Stimulated activated memory B cell treated with anti-CD40 and anti-IgM and Interleukin-4, amounts not matched to agents 10 μg/mL and 1 μg/mL and 100 μg/mL, for 72 hours (primary cell): ENCODE measurements at regions not wholly inside any gene's neighbourhood (a gene's known extent, or its start where the extent isn't known, plus 50 kb on each side); places are given as distances from the start of the nearest gene placed in this dataset.

ENCODE experiments used
- ATAC-seq: fragments of 150-1000 bp; cut with Tn5 transposase; 2 replicates; pipeline ENCODE4 v1.10.0; 2021
- H3K27ac Mint-ChIP-seq: one replicate; pipeline ENCODE4 v1.8.0; 2022; ENCODE audit warnings: mild to moderate bottlenecking, mixed read lengths
- H3K27me3 Mint-ChIP-seq: one replicate; pipeline ENCODE4 v1.8.0; 2022; ENCODE audit warnings: mixed read lengths
- H3K36me3 Mint-ChIP-seq: one replicate; pipeline ENCODE4 v1.8.0; 2022; ENCODE audit warnings: mixed read lengths
- H3K4me1 Mint-ChIP-seq: one replicate; pipeline ENCODE4 v1.8.0; 2022; ENCODE audit warnings: mixed read lengths
- H3K4me3 Mint-ChIP-seq: one replicate; pipeline ENCODE4 v1.8.0; 2022; ENCODE audit warnings: mild to moderate bottlenecking, moderate library complexity, mixed read lengths
- H3K9me3 Mint-ChIP-seq: one replicate; pipeline ENCODE4 v1.8.0; 2022; ENCODE audit warnings: mixed read lengths

DNA sequence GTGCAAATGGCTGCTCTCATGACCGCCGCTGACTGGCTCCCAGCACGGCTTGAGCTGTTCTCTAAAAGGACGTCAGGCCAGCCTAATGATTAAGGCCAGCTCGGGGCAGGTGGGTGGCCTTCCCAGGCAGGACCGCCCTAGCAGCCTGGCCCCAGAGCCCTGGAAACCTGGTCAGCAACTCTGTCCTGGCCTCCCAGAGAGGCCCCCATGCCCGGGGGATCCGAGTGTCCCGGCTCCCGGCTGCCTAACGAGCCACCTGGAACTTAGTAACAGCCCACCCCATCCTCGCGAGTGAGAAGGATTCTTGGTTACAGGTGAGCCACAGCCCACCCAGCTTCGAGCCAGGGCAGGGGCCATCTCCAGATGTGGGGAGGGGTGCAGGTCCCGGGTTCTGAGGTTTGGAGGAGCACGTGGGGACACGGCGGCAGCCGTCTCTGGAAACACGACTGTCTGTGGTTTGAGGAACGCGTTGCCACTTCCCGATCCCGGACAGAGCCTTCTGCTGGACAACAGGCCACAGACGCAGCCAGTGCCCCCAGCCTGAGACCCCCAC is 73.8 kb upstream of the FBRSL1 start:
- Mint-ChIP-seq H3K36me3 (no peaks in the 10 kb centered on the region), H3K4me1 (peaks cover 23% of the 10 kb centered on the region), H3K9me3 (no peaks in the 10 kb centered on the region), H3K27me3 (peaks cover 20% of the 10 kb centered on the region), H3K27ac (no peak overlapping the region), H3K4me3 (no peak overlapping the region)
- ATAC-seq: no peak

DNA sequence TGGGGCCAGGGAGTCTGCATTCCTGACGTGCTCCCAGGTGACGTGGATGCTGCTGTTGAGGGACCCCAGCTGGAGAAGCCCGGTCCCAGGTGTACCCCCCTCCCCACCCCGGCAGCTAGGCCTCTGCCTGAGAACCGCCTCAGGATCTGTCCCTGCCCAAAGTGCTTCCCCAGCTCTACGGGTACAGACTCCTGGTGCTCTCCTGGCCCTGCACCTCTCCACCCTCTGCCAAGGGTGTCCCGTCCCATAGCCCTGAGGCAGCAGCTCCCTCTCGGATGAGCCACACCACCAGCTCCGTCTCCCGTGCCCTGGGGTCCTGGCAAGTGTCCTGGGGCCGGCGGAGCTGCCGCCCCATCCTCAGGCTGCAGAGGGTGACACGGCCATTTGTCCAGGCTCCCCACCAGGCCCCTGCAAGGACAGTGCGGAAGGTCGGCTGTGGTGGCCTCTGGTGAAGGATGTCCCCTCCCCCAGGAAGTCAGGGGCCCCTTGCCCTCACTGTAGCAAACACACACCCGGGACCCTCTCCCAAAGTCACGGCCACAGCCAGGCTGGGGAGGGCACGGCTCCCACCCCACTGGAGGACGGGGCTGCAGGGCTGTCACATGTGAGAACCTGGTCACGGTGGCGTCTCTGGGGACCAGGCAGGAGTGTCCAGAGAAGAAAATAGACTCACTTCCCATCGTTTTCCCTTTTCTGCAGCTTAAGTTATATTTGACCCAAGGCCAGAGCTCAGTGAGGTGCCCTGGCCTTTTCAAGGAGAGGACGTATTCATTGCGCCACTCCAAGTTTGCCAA is 74.4 kb upstream of the FBRSL1 start:
- H3K27me3 Mint-ChIP-seq: peaks cover 20% of the 10 kb centered on the region
- H3K27ac Mint-ChIP-seq: peak overlapping the region; percentile 64
- H3K36me3 Mint-ChIP-seq: no peaks in the 10 kb centered on the region
- no peak overlapping the region for H3K4me3 Mint-ChIP-seq
- H3K9me3 Mint-ChIP-seq: no peaks in the 10 kb centered on the region
- H3K4me1 Mint-ChIP-seq: peaks cover 23% of the 10 kb centered on the region
- no peak for ATAC-seq

DNA sequence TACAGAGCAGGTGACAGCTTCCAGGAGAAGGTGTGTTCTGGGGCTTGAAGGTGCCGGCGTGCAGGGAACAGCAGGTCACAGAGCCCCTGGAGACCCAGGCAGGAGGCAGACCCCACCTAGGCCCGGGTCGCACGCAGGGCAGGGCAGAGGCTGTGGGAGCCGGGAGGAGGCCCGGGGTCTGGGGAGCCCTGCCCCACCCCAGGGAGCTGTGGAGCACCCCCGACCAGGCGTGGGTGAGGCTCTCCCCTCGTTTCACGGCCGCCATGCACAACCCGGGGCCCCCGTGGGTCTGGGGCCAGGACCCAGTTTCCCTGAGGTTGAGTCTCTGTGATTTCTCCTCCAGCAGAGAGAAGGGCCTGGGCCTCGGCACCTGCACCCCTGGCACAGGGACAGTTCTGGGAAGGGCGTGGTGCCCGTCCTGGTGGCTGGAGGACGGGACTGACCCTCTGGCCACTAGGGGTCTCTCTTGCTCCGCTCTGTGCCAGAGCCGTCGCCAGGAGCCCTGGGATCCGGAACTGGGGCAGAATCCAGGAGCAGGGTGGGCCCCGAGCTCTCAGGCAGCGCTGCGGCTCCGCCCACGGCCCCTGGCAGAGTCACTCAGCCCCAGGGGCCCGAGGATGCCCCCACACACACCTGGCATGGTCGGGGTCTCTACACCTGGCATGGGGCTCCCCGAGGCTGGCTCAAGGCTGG is 75.2 kb upstream of the FBRSL1 start:
- Mint-ChIP-seq H3K36me3 (no peaks in the 10 kb centered on the region), H3K9me3 (no peaks in the 10 kb centered on the region), H3K27me3 (peaks cover 18% of the 10 kb centered on the region), H3K4me3 (no peak overlapping the region), H3K4me1 (peaks cover 23% of the 10 kb centered on the region), H3K27ac (peak overlapping the region; percentile 64)
- peak; percentile 90 for ATAC-seq

DNA sequence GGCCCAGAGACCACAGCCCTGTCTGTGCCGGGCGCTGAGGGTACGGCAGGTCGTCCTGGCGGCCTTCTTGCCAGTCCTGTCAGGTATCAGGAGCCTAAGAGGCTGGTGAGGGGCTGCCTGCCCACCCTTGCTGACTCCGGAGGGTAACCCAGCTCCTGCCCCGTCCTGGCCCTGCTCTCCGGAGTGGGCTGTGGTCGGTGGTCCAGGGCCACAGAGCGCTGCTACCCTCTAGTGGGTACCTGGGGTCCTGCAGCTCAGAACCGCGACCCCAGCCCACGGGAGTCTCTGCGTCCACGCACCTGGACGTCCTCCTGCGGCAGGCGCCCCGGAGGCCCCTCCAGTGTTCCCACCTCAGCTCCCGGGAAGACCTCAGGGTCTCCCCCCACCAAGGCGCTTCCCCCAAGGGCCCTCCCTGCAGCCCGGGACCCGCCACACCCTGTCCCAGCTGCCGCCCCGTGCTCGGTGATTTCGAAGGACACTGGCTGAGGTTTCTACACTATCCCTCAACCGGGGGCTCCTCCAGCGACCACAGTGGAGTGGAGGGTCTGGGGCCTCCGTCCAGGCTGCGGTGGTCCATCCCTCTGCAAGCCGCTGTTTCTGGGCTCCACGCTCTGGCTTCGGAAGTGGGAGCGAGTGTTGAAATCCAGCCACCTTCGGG is 75.9 kb upstream of the FBRSL1 start:
- no peaks in the 10 kb centered on the region for H3K9me3 Mint-ChIP-seq
- H3K4me1 Mint-ChIP-seq: peaks cover 23% of the 10 kb centered on the region
- peak; percentile 41 for ATAC-seq
- H3K27ac Mint-ChIP-seq: no peak overlapping the region
- H3K36me3 Mint-ChIP-seq: no peaks in the 10 kb centered on the region
- H3K4me3 Mint-ChIP-seq: no peak overlapping the region
- H3K27me3 Mint-ChIP-seq: peaks cover 14% of the 10 kb centered on the region

DNA sequence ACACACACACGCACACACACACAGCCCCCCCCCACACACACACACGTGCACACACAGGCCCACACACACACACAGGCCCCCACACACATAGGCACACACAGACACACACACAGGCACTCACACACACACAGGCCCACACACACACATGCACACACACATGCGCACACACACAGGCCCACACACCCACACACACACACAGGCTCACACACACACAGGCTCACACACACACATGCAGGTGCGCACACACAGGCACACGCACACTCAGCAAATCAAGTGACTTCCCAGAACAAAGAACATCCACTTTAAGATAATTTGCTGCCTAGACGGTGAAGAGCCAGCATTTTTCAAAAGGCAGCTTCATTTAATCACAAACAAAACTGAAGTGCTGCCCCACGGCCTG is 78.5 kb upstream of the FBRSL1 start:
- ATAC-seq: no peak
- H3K36me3 Mint-ChIP-seq: no peaks in the 10 kb centered on the region
- peak overlapping the region; percentile 46 for H3K27ac Mint-ChIP-seq
- no peak overlapping the region for H3K4me3 Mint-ChIP-seq
- H3K27me3 Mint-ChIP-seq: peaks cover 20% of the 10 kb centered on the region
- peaks cover 16% of the 10 kb centered on the region for H3K4me1 Mint-ChIP-seq
- no peaks in the 10 kb centered on the region for H3K9me3 Mint-ChIP-seq

DNA sequence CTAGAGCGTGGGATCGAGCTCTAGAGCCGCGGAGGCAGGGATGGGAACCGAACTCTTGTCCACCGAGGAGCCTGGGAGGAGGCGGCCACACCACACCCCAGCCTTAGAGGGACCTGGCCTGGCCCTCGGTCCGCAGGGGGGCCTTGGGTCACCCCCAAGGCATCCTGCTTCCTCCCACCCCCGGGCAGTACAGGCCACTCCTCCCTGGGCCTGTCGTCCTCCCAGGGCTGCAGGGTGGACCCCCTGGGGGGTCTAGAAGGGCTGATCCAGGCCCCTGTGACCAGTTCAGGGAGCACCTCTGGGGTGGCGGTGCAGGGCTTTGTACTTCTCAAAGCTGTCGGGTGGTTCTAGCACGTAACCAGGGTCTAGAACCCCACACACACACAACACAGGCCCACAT is 79.1 kb upstream of the FBRSL1 start:
- no peak for ATAC-seq
- Mint-ChIP-seq H3K27me3 (peaks cover 26% of the 10 kb centered on the region), H3K4me1 (peaks cover 14% of the 10 kb centered on the region), H3K9me3 (no peaks in the 10 kb centered on the region), H3K27ac (no peak overlapping the region), H3K4me3 (no peak overlapping the region), H3K36me3 (no peaks in the 10 kb centered on the region)

DNA sequence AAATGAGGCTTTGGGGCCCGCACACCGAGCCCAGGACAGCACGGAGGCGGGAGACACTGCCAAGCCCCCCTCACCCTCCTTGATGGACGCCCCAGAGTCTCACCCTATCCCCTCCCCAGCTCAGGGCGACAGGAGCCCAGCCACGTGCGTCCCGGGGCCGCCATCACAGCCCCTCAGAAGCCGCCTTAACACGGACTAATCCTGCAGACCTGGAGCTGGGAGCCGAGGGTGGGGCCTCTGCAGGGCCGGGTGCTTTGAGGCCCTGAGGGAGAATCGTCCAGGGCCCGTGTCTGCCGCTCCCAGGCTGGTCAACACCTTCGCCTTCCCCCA is 79.7 kb upstream of the FBRSL1 start:
- no peak for ATAC-seq
- no peaks in the 10 kb centered on the region for H3K9me3 Mint-ChIP-seq
- H3K4me1 Mint-ChIP-seq: peaks cover 8% of the 10 kb centered on the region
- H3K4me3 Mint-ChIP-seq: no peak overlapping the region
- H3K36me3 Mint-ChIP-seq: no peaks in the 10 kb centered on the region
- H3K27me3 Mint-ChIP-seq: peaks cover 32% of the 10 kb centered on the region
- no peak overlapping the region for H3K27ac Mint-ChIP-seq

DNA sequence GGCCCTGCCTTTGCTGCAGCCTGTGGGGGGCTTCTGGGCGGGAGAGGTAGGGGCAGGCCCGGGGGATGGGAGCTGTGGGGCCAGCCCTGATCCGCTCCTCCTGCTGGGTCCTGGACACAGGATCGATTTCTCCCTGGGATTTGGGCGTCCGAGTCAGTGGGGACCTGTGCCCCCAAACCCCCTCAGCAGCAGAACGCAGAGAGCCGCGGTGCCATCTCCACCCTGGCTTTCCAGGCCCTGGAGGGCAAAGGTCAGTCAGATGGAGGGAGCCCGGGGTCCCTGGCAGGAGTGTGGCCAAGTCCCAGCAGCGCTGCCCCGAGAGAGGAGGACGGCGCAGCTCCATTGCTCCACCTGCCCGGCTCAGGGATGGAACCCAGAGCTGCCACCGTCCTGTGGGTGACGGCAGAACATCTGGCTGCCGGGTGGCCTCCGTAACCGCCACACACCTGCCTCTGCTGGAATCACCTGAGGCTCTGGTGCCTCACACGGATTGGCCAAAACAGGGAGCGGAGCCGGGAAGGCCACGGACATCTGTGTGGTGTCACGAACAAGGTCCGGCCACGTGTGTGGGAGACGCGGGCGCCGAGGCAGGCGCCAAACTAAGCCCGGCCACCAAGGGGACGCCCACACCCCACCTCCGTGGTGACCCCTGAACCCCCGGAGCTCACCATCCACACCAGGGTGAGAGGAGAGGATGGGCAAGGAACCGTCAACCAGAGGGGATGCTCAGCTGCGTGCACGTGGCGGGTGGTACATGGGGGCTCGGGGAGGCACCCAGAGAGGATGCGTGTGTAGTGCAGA is 80.3 kb upstream of the FBRSL1 start:
- no peak for ATAC-seq
- H3K36me3 Mint-ChIP-seq: no peaks in the 10 kb centered on the region
- H3K4me3 Mint-ChIP-seq: no peak overlapping the region
- H3K4me1 Mint-ChIP-seq: peaks cover 3% of the 10 kb centered on the region
- no peak overlapping the region for H3K27ac Mint-ChIP-seq
- peaks cover 37% of the 10 kb centered on the region for H3K27me3 Mint-ChIP-seq
- no peaks in the 10 kb centered on the region for H3K9me3 Mint-ChIP-seq

DNA sequence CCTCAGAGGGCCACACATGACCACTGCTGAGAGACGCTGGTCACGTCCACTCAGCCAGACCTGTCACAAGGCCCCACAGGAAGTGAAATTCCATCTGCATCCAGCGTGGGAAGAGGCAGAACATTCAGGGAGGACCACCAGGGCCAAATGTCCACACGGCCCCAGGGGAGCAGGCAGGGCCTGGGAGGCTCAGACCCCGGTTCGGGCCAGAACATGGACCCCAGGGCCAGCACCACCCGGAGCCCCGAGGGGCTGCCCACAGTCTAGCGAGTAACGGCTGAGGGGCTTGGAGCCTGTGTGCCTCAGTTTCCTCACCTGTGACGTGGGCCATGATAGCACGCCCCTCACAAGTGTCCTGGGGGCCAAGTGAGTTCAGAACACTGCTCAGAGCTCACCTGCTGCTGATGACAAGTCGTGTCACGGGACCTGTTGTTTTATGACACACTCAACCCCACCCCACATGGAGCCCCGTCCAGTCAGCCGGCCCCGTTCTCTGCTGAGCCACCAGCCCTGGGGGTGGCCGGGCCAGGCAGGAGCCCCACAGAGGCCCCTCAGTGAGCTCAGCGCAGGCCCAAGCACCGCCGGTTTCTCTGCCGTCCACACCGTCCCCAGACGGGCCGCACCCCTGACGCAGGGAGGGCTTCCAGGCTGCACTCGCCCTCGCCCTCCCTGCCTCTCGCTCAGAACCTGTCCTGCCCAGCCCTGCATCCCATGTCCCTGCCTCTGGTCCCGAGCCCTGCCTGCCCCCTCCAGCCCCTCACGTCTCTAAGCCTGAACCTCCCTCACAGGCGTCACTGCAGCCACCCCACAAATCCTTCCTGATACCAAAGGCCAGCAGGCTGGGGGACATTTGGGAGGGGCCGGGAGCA is 79.5 kb upstream of the GALNT9 start:
- H3K4me3 Mint-ChIP-seq: no peak overlapping the region
- ATAC-seq: no peak

DNA sequence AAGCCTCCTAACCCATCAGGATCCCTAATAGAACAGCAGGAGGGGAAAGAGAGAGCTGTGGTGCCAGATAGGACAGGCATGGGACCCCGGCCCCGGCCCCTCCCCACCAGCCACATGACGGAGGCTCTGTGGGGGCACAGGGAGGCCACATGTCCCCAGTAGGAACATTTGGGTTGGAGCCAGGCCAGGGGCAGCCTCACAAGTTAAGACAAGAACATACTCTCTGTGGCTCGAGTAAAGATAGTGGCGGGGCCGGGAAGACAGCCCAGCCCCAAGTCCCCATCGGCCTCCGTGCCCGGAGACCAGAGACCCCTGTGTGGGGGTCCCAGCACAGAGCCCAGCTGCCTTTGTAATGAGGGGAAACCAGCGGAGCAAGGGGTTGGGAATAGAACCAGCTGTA is 78.6 kb upstream of the GALNT9 start:
- ATAC-seq: no peak
- Mint-ChIP-seq H3K4me1 (no peaks in the 10 kb centered on the region), H3K4me3 (no peak overlapping the region), H3K9me3 (no peaks in the 10 kb centered on the region), H3K27me3 (peaks cover 52% of the 10 kb centered on the region), H3K27ac (no peak overlapping the region), H3K36me3 (no peaks in the 10 kb centered on the region)

More for the DNA sequence above, 79.5 kb upstream of the GALNT9 start:
- H3K4me1 Mint-ChIP-seq: no peaks in the 10 kb centered on the region
- H3K36me3 Mint-ChIP-seq: no peaks in the 10 kb centered on the region
- no peak overlapping the region for H3K27ac Mint-ChIP-seq
- H3K27me3 Mint-ChIP-seq: peaks cover 43% of the 10 kb centered on the region
- H3K9me3 Mint-ChIP-seq: no peaks in the 10 kb centered on the region

DNA sequence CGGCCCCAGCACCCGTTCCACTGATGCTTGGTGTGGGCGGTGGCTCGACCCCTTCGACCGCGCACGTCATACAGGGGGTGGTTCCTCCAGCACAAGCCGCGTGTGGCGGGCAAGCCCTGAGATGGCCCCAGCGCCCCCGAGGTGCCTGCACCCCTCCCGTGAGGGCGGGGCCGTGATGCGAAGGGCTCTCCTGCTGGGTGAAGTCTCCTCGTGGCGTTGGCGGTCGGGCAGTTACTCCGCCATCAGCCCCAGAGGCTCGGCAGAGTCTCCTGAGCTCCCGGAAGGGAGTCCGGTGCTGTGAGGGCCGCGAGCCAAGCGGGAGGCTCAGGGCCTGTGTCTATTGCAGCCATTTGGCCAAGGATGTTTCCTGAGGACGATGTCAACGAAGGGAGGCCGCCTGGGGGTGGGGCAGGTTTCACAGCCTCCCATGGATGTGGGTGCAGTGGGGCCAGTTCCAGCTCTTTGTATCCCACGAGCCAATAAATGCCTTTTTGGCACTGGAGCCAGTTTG is 78.1 kb upstream of the GALNT9 start:
- Mint-ChIP-seq H3K9me3 (no peaks in the 10 kb centered on the region), H3K4me1 (no peaks in the 10 kb centered on the region), H3K4me3 (no peak overlapping the region), H3K36me3 (no peaks in the 10 kb centered on the region), H3K27ac (no peak overlapping the region), H3K27me3 (peaks cover 57% of the 10 kb centered on the region)
- no peak for ATAC-seq

DNA sequence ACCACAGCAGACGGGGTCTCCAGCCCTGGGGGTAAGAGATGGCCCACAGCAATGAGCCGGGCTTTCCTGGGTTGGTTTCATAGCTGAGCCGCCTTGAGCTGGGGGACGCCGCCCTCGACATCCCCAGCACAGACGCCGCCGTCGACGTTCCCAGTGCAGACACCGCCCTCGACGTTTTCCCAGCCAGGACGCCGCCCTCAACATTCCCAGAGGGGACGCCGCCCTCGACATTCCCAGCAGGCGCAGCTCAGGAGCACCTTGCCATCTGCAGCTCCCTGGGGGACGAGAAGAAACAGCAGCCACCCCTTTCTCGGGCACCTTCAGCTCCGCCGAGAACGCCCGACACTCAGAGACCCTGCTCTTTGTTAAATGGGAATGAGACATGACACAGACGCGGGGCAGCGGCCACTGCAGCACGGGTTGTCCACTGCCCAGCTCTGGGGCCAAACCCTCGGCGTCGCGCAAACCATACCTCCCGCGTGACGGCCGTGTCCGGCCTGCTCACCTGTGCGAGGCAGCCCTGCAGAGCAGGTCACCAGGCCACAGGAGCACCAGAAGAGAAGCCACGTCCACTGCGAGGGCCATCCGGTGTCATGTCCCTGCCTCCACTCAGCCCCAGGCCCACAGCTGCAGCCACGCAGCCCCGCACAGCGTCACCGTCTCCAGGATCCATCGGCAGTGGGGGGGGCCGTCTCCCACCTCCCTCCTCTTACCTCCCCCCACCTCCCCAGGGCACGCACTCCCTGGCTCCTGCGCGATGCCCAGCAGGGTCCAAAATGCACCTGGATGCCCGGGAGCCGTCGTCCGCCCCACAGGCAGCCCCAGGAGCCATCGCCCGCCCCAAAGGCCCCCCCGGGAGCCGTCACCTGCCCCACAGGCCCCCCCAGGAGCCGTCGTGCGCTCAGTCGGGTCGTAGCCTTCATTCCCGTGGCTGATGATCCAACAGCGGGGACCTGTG is 77.4 kb upstream of the GALNT9 start:
- Mint-ChIP-seq H3K4me1 (no peaks in the 10 kb centered on the region), H3K9me3 (peaks cover 3% of the 10 kb centered on the region), H3K4me3 (no peak overlapping the region), H3K36me3 (no peaks in the 10 kb centered on the region), H3K27me3 (peaks cover 64% of the 10 kb centered on the region), H3K27ac (no peak overlapping the region)
- no peak for ATAC-seq

DNA sequence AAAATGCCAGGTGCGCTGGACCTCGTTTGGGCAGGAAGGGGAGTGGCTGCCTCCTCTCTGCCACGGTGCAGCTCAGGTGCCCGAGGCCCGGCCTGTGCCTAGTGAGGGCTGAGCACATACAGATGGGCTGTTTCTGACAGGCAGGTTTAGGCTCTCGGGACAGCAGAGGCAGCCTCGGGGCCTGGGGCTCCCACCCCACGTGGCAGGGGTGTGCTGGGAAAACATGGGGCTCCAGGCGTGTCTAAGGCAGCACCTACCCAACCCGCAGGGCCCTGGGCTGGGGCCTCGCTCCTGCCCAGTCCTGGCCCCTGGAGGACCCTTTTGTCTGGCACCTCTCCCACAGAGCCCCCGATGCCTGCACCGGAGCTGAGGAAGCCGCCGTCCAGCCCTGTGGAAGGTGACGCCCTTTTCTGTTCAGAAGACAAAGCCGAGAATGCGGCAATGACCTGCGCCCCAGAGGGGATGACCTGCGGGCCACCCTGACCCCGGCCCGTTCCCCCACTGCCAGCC is 76.4 kb upstream of the GALNT9 start:
- Mint-ChIP-seq H3K27me3 (peaks cover 74% of the 10 kb centered on the region), H3K4me1 (no peaks in the 10 kb centered on the region), H3K27ac (no peak overlapping the region), H3K9me3 (peaks cover 3% of the 10 kb centered on the region), H3K36me3 (no peaks in the 10 kb centered on the region), H3K4me3 (no peak overlapping the region)
- no peak for ATAC-seq
